Peyer's patch (tissue), 4 donors: ENCODE measurements at regions not wholly inside any gene's neighbourhood (a gene's known extent, or its start where the extent isn't known, plus 50 kb on each side); places are given as distances from the start of the nearest gene placed in this dataset.

Source experiments
- POLR2A ChIP-seq, 2 donors: fragments of 450-650 bp; IDR thresholded peaks; one replicate each; pipeline ENCODE4 v1.5.1; 2017; ENCODE audit warnings: antibody characterized with exemption in 2 of 2, mild to moderate bottlenecking in 2 of 2, moderate library complexity in 2 of 2
- TF ChIP-seq, protein P1 (sequence below), 6 experiments: fragments of 450-650 bp in 4 of 6; fragments of 200-600 bp in 2 of 6; sonication (generic) in 1 of 6; IDR thresholded peaks; one replicate each; pipeline ENCODE4 v1.5.1; 2017 to 2019; ENCODE audit warnings: antibody characterized with exemption in 6 of 6, mild to moderate bottlenecking in 3 of 6, moderate library complexity in 1 of 6

- TF ChIP-seq, protein P1, sequence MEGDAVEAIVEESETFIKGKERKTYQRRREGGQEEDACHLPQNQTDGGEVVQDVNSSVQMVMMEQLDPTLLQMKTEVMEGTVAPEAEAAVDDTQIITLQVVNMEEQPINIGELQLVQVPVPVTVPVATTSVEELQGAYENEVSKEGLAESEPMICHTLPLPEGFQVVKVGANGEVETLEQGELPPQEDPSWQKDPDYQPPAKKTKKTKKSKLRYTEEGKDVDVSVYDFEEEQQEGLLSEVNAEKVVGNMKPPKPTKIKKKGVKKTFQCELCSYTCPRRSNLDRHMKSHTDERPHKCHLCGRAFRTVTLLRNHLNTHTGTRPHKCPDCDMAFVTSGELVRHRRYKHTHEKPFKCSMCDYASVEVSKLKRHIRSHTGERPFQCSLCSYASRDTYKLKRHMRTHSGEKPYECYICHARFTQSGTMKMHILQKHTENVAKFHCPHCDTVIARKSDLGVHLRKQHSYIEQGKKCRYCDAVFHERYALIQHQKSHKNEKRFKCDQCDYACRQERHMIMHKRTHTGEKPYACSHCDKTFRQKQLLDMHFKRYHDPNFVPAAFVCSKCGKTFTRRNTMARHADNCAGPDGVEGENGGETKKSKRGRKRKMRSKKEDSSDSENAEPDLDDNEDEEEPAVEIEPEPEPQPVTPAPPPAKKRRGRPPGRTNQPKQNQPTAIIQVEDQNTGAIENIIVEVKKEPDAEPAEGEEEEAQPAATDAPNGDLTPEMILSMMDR (IDR thresholded peaks at IDR 0.05): no peak
- no peak for TF ChIP-seq POLR2A (IDR thresholded peaks at IDR 0.05)
Observed at GRCh38 chr1:177748080-177748801, 221.6 kb downstream of the SEC16B start.
